Putamen (tissue), 1 donor: ENCODE measurements at regions not wholly inside any gene's neighbourhood (a gene's known extent, or its start where the extent isn't known, plus 50 kb on each side); places are given as distances from the start of the nearest gene placed in this dataset.
A peak's percentile ranks its signal among the peaks of the same experiment; 100 is the strongest.

Source experiments
- DNase-seq: peaks from one replicate; pipeline ENCODE4 v3.0.0-alpha.2; 2016; ENCODE audit warnings: low spot score

- DNase-seq, result no peak
Measured at GRCh38 chr1:13970631-13971247, 270.8 kb downstream of the PRDM2 start.

DNA sequence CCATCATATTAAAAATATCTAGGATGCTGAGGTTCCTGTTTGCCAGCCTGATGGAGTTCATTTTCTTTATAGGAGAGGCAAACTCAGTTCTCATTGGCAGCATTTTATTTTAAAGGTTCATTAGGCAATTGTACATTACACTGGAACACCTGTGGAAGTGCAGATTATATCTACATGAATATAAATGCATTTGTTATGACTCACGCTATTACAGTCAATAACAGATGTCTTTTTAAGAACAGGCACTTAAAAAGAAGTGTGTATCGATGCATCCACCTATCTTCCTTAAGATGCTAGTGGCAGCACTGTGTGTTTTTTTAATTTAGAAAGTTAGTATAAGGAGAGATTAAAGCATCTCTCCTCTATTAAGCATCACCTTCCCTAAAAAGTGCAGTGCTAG lies 276.5 kb downstream of the PRDM2 start:
- DNase-seq, result no peak

GRCh38 chr1:13981142-13981541 lies 281.2 kb downstream of the PRDM2 start:
- no peak for DNase-seq

GRCh38 chr1:13983393-13983792 lies 283.4 kb downstream of the PRDM2 start:
- no peak for DNase-seq

DNA sequence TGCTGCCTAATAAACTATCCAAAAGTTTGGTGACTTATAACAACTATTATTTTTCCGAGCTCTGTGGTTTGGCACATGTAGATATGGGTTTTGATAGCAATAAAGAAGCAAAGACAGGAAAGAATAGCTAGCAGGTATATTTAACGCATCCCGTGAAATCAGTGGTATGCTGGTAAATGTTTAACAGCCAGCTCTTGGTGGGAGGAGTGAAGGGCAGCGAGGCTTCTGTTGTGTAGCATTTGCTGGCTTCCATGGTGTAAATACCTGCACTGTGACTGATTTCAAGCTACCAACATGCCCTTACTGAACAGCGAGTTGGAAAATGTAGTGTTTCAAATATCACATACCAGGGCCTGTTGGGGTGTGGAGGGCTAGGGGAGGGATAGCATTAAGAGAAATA lies 291.0 kb downstream of the PRDM2 start:
- DNase-seq, result no peak

GRCh38 chr1:13992489-13993285 lies 292.7 kb downstream of the PRDM2 start:
- DNase-seq, result no peak

- DNase-seq, result no peak
Measured at GRCh38 chr1:13994386-13994785, 294.4 kb downstream of the PRDM2 start.

- DNase-seq, result no peak
Measured at GRCh38 chr1:13996334-13996733, 296.3 kb downstream of the PRDM2 start.

- no peak for DNase-seq
Measured at GRCh38 chr1:14003552-14003951, 303.6 kb downstream of the PRDM2 start.

DNA sequence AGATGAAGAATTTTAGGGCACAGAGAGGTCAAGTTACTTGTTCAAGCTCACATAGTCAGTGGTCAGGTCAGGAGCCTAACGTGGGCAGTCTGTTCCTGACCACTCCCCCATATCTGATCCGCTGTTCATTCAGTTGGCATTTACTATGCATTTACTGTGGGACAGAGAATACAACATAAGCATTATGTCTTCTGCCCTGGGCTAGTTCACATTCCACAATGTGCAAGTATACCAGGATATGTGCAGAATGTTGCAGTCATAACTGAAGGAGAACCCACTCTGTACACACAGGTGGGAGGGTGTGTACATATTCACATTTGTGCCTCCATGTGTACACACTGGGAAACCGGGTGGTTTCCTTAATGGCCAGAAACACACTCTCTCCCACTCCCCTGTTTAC lies 309.6 kb downstream of the PRDM2 start:
- no peak for DNase-seq

- no peak for DNase-seq
Measured at GRCh38 chr1:14010476-14010875, 310.5 kb downstream of the PRDM2 start.

DNA sequence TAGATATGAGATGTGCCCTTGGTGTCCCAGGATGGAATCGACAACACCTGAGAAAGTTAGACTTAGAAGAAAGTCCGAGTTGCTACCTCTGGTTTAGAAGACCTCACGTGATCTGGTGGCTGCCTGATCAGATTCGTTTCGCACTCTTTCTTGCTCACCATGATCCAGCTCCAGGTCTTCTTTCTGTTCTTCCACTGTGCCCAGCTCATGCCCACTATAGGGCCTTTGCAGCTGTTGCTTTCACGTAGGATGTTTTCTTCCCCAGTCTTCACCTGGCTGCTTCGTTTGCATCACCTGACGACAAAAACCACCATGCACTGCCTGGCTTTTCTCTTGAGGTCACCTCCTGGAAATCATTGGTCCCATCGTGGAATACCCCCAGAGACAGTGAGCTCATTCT lies 311.1 kb downstream of the PRDM2 start:
- DNase-seq, result no peak

GRCh38 chr1:14011888-14012287 lies 311.9 kb downstream of the PRDM2 start:
- DNase-seq, result no peak

- DNase-seq, result no peak
Measured at GRCh38 chr1:14014929-14015328, 314.9 kb downstream of the PRDM2 start.

- no peak for DNase-seq
Measured at GRCh38 chr1:14015917-14016316, 315.9 kb downstream of the PRDM2 start.

GRCh38 chr1:14017531-14017961 lies 317.6 kb downstream of the PRDM2 start:
- DNase-seq, result peak; percentile 10

GRCh38 chr1:14019461-14019860 lies 319.5 kb downstream of the PRDM2 start:
- DNase-seq, result no peak

GRCh38 chr1:14020006-14020405 lies 320.0 kb downstream of the PRDM2 start:
- DNase-seq, result no peak

DNA sequence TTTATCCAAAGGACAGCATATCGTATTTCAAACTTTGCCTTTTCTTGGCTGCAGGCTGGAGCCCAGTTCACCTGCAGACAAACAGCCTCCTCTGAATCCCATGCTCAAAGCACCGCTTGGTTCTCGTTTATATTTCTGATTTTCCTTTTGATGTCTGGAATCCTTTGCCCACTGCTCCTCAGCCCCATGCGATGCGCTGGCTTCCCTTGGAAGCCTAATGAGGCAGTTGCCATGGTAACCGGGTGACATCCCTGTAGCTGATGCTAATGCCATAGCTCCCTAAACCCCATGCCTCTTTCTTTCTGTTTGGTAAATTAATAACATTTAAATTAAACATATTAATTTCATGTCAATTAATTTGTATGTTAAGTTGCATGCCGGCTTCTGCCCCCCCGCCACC lies 327.1 kb downstream of the PRDM2 start:
- DNase-seq, result peak; percentile 7

DNA sequence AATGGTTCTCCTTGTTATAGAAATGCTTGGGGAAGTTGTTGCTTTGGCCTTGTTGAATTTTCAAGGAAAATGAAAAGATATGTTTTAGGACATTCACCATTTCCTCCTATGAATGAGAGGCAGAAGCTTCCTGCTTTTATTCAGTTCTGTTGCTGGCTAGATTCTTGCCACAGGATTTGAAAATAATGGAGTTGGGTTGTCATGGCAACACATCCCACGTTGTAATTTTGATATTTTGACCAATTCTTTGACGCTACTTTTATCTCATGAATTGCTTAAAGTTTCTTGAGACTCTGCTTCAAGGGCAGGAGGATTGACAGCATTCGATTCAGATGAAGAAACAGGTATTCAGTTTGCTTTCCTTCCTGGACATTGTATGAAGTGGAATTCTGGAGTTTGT lies 331.5 kb downstream of the PRDM2 start:
- DNase-seq, result no peak

DNA sequence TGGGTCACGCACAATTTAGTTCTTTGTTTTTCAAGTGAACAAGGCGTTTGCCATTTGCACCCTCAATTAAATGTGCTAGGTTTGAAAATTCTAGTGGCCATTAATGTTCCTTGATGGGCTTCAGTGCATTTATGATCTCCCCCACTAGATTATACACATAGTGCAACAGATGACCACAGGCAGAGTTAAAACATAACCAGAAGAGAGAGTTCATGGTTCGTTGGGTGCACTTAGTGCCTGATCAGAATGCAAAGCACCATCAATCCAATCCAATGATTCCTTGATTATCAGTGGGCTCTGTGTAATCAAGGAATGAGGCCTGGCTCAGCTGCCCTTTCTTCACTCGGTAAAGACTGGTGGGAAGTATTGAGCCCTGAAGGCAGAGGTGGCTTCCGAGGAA lies 334.5 kb downstream of the PRDM2 start:
- DNase-seq, result no peak

- no peak for DNase-seq
Measured at GRCh38 chr1:14037101-14037847, 337.3 kb downstream of the PRDM2 start.
